Kidney tubule cell (primary cell): ENCODE measurements at regions not wholly inside any gene's neighbourhood (a gene's known extent, or its start where the extent isn't known, plus 50 kb on each side); places are given as distances from the start of the nearest gene placed in this dataset.

Experiments used
- DNase-seq: peaks from one replicate; pipeline ENCODE4 v3.0.0-alpha.2; 2018; ENCODE audit warnings: low spot score

DNA sequence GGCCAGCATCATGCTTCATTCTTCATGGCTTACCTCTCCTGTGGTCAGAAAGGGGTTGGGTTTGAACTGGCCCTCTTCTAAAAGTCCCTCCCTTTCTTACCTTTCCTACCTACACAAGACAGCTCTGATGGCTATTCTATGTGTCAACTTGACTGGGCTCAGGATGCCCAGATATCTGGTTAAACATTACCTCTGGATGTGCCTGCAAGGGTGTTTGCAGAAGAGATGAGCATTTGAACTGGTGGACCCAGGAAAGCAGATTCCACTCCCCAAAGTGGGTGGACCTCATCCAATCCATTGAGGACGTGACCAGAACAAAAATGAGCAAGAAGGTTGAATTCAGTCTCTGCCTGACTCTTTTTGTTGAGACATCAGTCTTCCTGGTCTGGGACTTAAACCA is 79.0 kb upstream of the TCF7L2 start:
- no peak for DNase-seq

DNA sequence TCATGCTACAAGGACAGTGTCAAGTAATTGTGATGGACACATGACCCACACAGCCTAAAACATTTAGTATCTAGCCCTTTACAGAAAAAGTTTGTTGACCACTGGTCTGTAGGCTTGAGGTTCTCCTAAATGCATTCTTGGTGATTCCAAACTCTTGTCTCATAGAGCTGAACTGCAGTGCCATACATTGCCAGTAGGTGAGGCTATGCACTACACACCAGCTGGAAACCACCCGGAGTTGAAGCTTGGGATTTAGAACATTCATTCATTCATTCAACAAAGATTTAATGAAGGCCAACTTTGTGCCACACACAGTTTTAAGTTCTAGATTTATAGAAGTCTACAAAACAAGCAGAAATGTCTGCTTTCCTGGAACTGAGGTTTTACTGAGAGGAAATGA is 77.3 kb upstream of the TCF7L2 start:
- DNase-seq: no peak

DNA sequence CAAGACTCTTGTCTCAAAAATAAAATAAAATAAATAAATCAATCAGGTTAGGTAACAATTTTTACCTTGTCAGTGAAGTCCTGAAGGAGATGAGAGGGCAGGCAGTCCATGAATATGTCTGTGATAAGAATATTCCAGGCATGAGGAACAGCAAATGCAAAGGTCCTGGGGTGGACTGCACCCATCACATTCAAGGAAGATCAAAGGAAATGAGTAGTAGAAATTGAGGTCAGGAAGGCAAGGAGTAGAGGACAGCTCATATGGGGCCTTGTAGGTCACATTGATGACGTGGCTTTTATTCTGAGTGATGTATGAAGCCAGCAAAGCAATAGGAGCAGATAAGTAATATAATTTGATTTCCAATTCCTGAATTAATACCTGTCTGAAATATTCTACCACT is 76.5 kb upstream of the TCF7L2 start:
- DNase-seq: no peak

DNA sequence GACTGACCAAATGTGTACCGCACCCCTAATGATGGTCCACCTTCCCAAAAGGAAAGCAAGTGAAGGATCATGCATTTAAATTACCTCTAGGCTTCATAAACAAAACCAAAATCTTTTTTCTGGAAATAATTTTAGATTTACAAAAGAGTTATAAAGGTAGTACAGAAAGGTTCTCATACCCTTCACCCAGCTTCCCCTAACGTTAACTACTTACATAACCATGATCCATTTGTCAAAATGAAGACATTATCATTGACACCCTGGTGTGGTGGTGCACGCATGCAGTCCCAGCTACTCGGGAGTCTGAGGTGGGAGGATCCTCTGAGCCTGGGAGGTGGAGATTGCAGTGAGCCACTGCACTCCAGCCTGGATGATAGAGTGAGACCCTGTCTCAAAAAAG is 75.1 kb upstream of the TCF7L2 start:
- no peak for DNase-seq

DNA sequence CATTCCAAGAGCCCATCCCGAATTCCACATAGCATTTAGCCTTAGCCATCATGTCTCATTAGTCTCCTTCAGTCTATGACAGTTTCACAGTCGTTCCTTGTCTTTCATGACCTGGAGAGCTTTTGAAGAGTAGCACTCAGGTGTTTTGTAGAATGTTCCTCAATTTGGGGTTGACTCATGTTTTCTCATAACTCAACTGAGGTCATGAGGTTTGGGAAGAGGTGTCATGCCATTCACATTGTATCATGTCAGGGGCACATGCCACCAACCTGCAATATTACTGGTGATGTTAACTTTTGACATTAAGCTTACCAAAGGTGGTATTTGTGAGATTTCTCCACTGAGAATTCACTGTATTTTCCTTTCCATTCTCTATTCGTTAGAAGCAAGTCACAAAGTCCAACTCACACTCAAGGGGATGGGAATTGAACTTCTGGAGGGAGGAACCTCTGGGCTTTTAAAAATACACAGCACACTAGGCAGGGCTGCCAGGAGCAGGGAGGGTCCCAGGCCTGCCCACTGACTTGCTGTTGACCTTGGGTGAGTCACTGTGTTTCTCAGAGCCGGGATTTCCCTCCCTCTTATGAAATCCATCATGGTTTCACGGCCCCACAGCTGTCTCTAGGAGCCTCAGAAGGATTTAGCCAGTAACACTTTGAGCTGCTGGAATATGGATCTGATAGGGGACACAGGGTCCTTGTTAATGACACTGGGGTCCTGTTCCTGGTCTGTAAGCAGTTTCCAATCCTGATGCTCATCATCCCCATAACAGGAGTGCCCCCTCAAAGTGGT is 74.4 kb upstream of the TCF7L2 start:
- DNase-seq: peak; percentile 79

DNA sequence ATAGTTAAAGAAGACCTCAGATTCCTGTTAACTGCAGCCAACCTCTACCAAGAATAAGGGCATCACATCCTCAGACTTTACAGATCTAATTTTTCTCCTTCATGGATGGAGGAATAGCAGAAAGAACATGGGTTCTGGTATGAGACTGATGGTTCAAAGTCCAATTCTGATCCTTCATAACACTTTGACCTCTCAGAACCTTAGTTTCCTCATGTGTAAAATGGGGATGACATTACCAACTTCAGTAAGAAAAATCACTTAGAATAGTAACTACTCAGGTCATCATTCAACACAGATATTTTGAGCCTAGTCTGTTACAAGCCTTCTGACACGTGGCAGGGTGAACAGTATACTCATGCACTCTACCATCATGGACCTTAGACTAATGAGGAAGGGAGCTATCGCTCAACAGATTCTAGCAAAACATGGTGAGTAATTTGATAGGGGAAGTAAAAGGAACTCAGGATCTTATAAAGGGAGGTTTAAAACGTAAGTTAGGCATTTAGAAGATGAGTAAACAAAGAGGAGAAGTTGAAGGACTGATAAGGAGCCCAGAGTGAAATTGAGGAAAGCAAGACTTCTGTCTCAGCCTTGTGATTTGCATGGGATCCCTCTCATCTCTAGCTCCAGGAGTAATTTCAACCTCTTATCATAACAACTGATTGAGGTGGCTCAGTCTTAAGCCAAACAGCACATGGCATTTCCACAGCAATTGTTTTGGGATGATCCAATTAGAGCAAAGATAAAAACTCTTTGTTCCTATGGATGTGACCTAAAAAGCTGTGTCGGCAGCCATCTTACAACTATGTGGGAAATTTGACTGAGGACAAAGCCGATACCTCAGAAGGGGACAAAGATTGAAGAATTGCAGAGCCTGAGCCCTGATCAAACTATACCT is 69.2 kb upstream of the TCF7L2 start:
- DNase-seq: no peak

DNA sequence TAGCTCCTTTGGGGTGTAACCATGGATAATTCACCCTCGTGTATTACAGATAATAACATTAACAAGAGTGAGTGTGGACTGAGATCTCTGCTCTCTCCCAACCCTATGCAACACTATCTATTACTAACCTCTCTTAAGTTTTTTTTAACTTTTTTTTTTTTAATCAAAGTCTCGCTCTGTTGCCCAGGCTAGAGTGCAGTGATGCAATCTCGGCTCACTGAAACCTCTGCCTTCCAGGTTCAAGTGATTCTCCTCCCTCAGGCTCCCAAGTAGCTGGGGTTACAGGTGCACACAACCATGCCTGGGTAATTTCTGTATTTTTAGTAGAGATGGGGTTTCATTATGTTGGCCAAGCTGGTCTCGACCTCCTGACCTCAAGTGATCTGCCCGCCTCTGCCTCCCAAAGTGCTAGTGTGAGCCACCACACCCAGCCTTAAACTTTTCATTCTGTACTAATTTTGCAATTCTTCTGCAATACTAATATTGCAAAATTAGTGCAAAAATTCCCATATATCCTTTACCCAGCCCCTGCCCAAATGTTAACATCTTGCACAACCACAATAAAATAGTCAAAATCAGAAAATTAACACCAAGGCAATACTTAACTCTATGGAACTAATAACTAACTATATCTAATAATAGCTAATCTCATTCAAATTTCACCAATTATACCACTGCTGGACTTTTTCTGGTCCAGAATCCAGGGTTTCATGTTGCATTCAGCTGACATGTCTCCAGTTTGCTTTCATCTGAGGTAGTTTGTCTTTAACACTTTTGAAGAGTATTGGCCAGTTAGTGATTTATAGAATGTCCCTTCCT is 66.5 kb upstream of the TCF7L2 start:
- peak; percentile 17 for DNase-seq

DNA sequence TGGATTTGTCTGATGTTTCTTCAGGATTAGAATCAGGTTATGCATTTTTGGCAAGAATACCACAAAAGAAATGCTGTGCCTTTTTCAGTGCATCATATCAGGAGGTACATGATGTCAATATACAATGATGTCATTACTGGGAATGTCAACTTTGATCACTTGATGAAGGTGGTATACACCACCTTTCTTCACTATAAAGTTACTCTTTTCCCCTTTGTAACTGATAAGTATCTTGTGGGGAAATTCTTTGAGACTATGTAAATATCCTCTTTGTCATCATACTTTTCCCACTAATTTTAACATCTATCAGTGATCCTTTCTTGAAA is 65.9 kb upstream of the TCF7L2 start:
- no peak for DNase-seq

DNA sequence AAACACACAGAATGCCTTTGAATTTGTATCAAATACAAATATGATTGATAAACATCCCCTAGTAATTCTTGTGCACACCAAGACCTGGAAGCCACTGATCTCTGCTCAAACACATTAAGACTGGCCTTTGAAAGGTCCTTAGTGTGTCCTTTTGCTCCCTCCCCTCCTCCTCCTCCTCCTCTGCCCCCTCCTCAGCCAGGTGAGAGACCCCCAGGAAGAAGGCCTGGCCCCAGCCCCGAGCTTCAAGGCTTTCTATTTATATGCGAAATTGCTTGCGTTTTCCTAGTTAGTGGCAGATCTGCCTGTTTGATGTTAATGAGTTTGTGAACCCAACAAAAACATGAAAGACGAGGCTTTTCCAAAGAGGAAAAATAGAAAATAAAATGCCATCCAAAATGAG is 63.6 kb upstream of the TCF7L2 start:
- DNase-seq: no peak

DNA sequence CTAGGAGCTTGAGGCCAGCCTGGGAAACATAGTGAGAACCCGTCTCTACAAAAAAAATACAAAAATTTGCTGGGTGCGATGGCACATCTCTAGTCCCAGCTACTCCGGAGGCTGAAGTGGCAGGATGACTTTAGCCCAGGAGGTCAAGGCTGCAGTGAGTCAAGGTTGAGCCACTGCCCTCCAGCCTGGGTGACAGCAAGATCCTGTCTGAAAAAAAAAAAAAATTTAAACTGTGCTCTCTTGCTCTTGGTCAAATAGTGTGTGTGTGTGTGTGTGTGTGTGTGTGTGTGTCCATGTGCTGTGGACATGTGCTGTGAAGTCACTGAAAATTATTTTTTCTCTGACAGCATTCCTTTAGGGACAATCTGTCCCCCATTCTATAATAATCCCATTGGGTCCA is 62.1 kb upstream of the TCF7L2 start:
- DNase-seq: no peak

DNA sequence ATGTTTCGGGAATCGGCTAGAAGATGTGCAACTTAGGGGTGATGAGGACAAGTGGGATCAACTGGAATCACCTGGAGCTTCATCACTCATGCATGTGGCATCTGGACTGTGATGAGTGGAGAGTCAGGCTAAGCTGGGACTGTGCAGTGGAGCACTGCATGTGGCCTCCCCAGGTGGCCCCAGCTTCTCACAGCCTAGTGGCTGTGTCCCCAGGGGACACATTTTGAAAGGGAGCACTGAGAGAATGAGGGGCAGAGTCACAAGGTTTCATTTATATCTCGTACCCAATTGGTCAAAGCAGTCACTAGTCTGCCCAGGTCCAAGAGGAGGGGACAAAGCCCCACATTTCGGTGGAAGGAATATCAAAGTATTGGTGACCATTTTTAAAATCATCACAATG is 54.8 kb upstream of the TCF7L2 start:
- DNase-seq: no peak

DNA sequence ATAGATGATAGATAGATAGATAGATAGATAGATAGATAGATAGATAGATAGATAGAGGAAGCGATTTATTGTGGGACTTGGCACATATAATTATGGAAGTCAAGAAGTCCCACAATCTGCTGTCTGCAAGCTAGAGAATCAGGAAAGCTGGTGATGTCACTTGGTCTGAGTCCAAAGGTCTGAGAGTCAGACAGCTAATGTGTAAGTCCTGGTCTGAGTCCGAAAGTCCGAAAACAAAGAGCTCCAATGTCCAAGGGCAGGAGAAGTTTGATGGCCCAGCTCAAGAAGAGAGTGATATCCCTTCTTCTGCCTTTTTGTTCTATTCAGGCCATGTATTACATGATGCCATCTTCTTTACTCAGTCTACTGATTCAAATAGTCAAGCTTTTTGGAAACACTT is 53.8 kb upstream of the TCF7L2 start:
- peak; percentile 16 for DNase-seq

DNA sequence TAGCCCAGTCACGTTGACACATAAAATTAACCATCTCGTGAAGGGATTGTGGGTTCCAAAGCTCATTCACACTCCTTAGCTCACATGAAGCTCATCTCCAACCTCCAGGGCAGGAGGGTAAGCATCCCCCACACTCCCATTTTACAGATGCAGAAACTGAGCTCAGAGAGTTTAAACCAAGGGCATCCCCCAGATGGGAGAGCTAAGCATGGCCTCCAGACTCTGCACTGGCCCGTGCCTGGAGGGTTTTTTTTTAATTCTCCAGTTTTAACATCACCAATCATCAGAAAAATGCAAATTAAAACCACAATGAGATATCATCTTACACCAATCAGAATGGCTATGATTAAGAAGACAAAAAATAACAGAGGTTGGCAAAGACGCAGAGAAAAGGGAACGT is 53.3 kb upstream of the TCF7L2 start:
- DNase-seq: no peak

DNA sequence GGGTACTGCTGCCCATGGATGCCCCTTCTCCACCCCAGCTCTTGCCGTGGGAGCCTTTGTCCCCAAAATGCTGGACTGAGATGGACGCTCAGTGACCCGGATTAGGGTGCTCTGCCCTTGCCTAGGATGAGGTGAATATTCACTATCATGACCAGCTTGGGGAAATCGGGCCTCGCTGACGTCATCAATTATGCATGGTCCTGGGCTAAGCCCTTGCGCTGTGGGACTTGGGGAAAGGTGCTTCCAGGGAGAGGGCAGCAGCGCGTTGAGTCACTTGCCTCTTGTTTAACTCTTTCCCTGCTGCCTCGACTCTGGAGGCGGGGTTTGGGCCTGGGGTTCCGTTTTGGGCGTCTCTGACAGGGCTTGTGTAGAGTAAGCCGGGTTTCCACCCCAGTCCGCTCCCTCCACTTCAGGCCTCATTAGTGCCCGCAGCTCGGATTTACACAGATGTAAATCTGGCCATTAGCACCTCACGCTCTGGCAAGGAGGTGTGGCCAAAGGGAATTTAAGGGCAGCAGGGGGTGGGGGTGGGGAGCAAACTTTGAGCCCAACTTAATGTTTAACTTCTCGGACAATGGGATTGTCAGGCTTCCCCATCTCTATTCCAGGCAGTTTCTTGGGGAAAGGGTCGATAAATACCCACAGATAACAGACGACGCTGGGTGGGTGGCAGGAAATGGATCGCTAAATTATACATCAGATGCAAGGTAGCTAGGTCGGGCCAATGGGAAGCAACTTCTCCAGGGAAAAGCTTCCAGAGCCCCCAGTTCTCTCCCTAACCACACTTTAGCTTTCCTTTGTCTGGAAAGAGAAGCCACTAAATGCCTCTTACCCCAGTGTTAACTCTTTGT is 51.3 kb upstream of the TCF7L2 start:
- DNase-seq: peak; percentile 95

DNA sequence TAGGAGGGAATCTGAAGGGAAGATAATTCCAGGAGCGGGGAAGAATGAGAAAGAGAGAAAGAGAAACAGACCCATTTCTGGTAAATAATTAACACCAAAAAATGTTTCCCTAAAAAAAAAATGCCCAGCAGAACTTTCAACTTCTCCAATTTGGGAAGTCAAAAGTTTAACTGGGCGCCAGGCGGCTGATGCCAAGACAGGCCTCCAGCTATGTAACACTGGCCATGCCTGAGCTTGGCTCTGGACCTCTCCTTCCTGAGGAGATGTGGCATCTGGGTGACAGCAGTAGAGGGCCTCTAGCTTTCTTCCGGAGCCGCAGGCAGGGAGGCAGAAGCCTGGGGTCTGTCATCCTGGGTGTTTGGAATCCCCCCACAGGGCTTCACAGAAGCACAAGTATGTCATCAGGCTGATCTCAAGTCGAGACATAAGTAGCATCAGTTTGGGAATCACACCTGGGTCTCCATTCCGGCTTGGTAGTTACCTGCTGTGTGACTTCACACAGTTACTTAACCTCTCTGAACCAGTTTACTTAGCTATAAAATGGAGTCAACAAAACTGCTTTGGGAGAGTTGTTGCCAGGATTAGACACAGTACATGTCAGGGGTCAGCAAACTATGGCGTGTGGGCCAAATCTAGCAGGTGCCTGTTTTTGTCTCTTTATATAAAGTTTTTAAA is 50.5 kb upstream of the TCF7L2 start:
- DNase-seq: no peak
